Neuron (in vitro differentiated cells): ENCODE measurements at regions not wholly inside any gene's neighbourhood (a gene's known extent, or its start where the extent isn't known, plus 50 kb on each side); places are given as distances from the start of the nearest gene placed in this dataset.

Experiments used
- H2AFZ ChIP-seq: one replicate; pipeline ENCODE4 v1.6.1; 2013; ENCODE audit warnings: low read depth, mild to moderate bottlenecking, inconsistent platforms, low read length, moderate library complexity
- H3K27me3 ChIP-seq: one replicate; pipeline ENCODE4 v1.6.1; 2013; ENCODE audit warnings: low read length; ENCODE audit not compliant: insufficient read depth
- H3K36me3 ChIP-seq: one replicate; pipeline ENCODE4 v1.6.1; 2013; ENCODE audit warnings: low read length; ENCODE audit not compliant: insufficient read depth
- H3K4me1 ChIP-seq: one replicate; pipeline ENCODE4 v1.6.1; 2013; ENCODE audit warnings: low read length; ENCODE audit not compliant: insufficient read depth
- H3K4me3 ChIP-seq: 2 replicates; pipeline ENCODE4 v1.5.1; 2013; ENCODE audit warnings: mild to moderate bottlenecking, low read length, moderate library complexity
- H3K9me3 ChIP-seq: one replicate; pipeline ENCODE4 v1.6.1; 2013; ENCODE audit warnings: low read length

GRCh38 chr3:160141485-160142185 is 83.6 kb upstream of the C3orf80 start:
- Histone ChIP-seq H3K9me3 (no peaks in the 10 kb centered on the region), H3K36me3 (no peaks in the 10 kb centered on the region), H3K4me3 (no peak overlapping the region), H3K27me3 (no peaks in the 10 kb centered on the region), H3K4me1 (peaks cover 5% of the 10 kb centered on the region), H2AFZ (no peak overlapping the region)

GRCh38 chr3:160143482-160143881 is 81.7 kb upstream of the C3orf80 start:
- H3K4me1 ChIP-seq: peaks cover 5% of the 10 kb centered on the region
- no peak overlapping the region for H2AFZ ChIP-seq
- no peak overlapping the region for H3K4me3 ChIP-seq
- no peaks in the 10 kb centered on the region for H3K9me3 ChIP-seq
- no peaks in the 10 kb centered on the region for H3K27me3 ChIP-seq
- no peaks in the 10 kb centered on the region for H3K36me3 ChIP-seq

GRCh38 chr3:160150066-160150465 is 75.2 kb upstream of the C3orf80 start:
- no peak overlapping the region for H2AFZ ChIP-seq
- no peaks in the 10 kb centered on the region for H3K36me3 ChIP-seq
- H3K27me3 ChIP-seq: no peaks in the 10 kb centered on the region
- no peaks in the 10 kb centered on the region for H3K9me3 ChIP-seq
- H3K4me3 ChIP-seq: no peak overlapping the region
- H3K4me1 ChIP-seq: no peaks in the 10 kb centered on the region

- Histone ChIP-seq H3K27me3 (no peaks in the 10 kb centered on the region), H3K36me3 (no peaks in the 10 kb centered on the region), H2AFZ (no peak overlapping the region), H3K4me3 (no peak overlapping the region), H3K9me3 (no peaks in the 10 kb centered on the region), H3K4me1 (no peaks in the 10 kb centered on the region)
Measured at GRCh38 chr3:160150525-160150924, 74.7 kb upstream of the C3orf80 start.

- Histone ChIP-seq H3K27me3 (no peaks in the 10 kb centered on the region), H3K36me3 (no peaks in the 10 kb centered on the region)
Measured at GRCh38 chr3:160152638-160153037, 72.6 kb upstream of the C3orf80 start.

GRCh38 chr3:160154033-160154432 is 71.2 kb upstream of the C3orf80 start:
- Histone ChIP-seq H3K27me3 (no peaks in the 10 kb centered on the region), H3K36me3 (no peaks in the 10 kb centered on the region), H3K4me3 (no peak overlapping the region), H3K4me1 (peaks cover 3% of the 10 kb centered on the region), H3K9me3 (no peaks in the 10 kb centered on the region), H2AFZ (no peak overlapping the region)

More at GRCh38 chr3:160152638-160153037, 72.6 kb upstream of the C3orf80 start:
- Histone ChIP-seq H3K4me3 (no peak overlapping the region), H3K9me3 (no peaks in the 10 kb centered on the region), H2AFZ (no peak overlapping the region), H3K4me1 (no peaks in the 10 kb centered on the region)

- H3K4me1 ChIP-seq: peaks cover 9% of the 10 kb centered on the region
- no peaks in the 10 kb centered on the region for H3K36me3 ChIP-seq
- H3K4me3 ChIP-seq: no peak overlapping the region
- H2AFZ ChIP-seq: no peak overlapping the region
- no peaks in the 10 kb centered on the region for H3K27me3 ChIP-seq
- H3K9me3 ChIP-seq: no peaks in the 10 kb centered on the region
Measured at GRCh38 chr3:160154596-160154995, 70.6 kb upstream of the C3orf80 start.

- Histone ChIP-seq H2AFZ (no peak overlapping the region), H3K36me3 (no peaks in the 10 kb centered on the region), H3K4me3 (no peak overlapping the region), H3K27me3 (no peaks in the 10 kb centered on the region), H3K4me1 (peaks cover 26% of the 10 kb centered on the region), H3K9me3 (no peaks in the 10 kb centered on the region)
Measured at GRCh38 chr3:160157321-160157720, 67.9 kb upstream of the C3orf80 start.

- Histone ChIP-seq H3K27me3 (no peaks in the 10 kb centered on the region), H2AFZ (no peak overlapping the region), H3K36me3 (no peaks in the 10 kb centered on the region), H3K9me3 (no peaks in the 10 kb centered on the region), H3K4me3 (no peak overlapping the region), H3K4me1 (peaks cover 39% of the 10 kb centered on the region)
Measured at GRCh38 chr3:160159341-160159740, 65.9 kb upstream of the C3orf80 start.

- H3K27me3 ChIP-seq: no peaks in the 10 kb centered on the region
- no peak overlapping the region for H2AFZ ChIP-seq
- H3K4me1 ChIP-seq: peaks cover 39% of the 10 kb centered on the region
- no peaks in the 10 kb centered on the region for H3K9me3 ChIP-seq
- no peak overlapping the region for H3K4me3 ChIP-seq
- no peaks in the 10 kb centered on the region for H3K36me3 ChIP-seq
Measured at GRCh38 chr3:160159806-160160205, 65.4 kb upstream of the C3orf80 start.

- no peaks in the 10 kb centered on the region for H3K27me3 ChIP-seq
- peak overlapping the region; percentile 25 for H3K4me3 ChIP-seq
- H2AFZ ChIP-seq: peak overlapping the region; percentile 72
- peaks cover 39% of the 10 kb centered on the region for H3K4me1 ChIP-seq
- H3K36me3 ChIP-seq: no peaks in the 10 kb centered on the region
- H3K9me3 ChIP-seq: no peaks in the 10 kb centered on the region
Measured at GRCh38 chr3:160161921-160162320, 63.3 kb upstream of the C3orf80 start.

GRCh38 chr3:160162440-160162839 is 62.8 kb upstream of the C3orf80 start:
- H3K27me3 ChIP-seq: no peaks in the 10 kb centered on the region
- H3K4me1 ChIP-seq: peaks cover 39% of the 10 kb centered on the region
- H2AFZ ChIP-seq: peak overlapping the region; percentile 72
- peak overlapping the region; percentile 25 for H3K4me3 ChIP-seq
- no peaks in the 10 kb centered on the region for H3K36me3 ChIP-seq
- no peaks in the 10 kb centered on the region for H3K9me3 ChIP-seq

GRCh38 chr3:160163229-160163878 is 61.9 kb upstream of the C3orf80 start:
- H3K4me1 ChIP-seq: peaks cover 39% of the 10 kb centered on the region
- H3K4me3 ChIP-seq: no peak overlapping the region
- H3K9me3 ChIP-seq: no peaks in the 10 kb centered on the region
- no peaks in the 10 kb centered on the region for H3K36me3 ChIP-seq
- H2AFZ ChIP-seq: no peak overlapping the region
- H3K27me3 ChIP-seq: no peaks in the 10 kb centered on the region
